ENCODE measurements at regions not wholly inside any gene's neighbourhood (a gene's known extent, or its start where the extent isn't known, plus 50 kb on each side); places are given as distances from the start of the nearest gene placed in this dataset.

GRCh38 chr1:84048820-84049219 lies 49.9 kb upstream of the TTLL7 start:
- H3K9me3 Mint-ChIP-seq = no peaks in the 10 kb centered on the region

More at GRCh38 chr1:84048820-84049219, 49.9 kb upstream of the TTLL7 start:
- POLR2A ChIA-PET = no interaction called here
- no peaks in the 10 kb centered on the region for H3K36me3 Mint-ChIP-seq
- no peaks in the 10 kb centered on the region for H3K4me1 ChIP-seq (ENCODE audit: insufficient read depth, low read length)
- no peak overlapping the region for H3K27ac ChIP-seq (ENCODE audit: low read depth, low read length)
- peaks cover 0 to 1% of the 10 kb centered on the region in 2 donors for H3K27me3 Mint-ChIP-seq
- no peak overlapping the region for H3K4me3 Mint-ChIP-seq
- no peaks in the 10 kb centered on the region for H3K9me3 ChIP-seq (ENCODE audit: low read length)
- no peaks in the 10 kb centered on the region for H3K4me1 Mint-ChIP-seq
- no peaks in the 10 kb centered on the region for H3K27me3 ChIP-seq (ENCODE audit: insufficient read depth, low read length, poor library complexity, severe bottlenecking)
- H3K27ac Mint-ChIP-seq = no peak overlapping the region
- no peaks in the 10 kb centered on the region for H3K36me3 ChIP-seq (ENCODE audit: insufficient read depth, low read length)
- H3K4me3 ChIP-seq (ENCODE audit: low read length) = no peak overlapping the region
- CTCF ChIA-PET = no interaction called here
- no peak for DNase-seq

Data from CD8-positive, alpha-beta memory T cell (primary cell).